Upper lobe of left lung (tissue), 4 donors: ENCODE measurements at regions not wholly inside any gene's neighbourhood (a gene's known extent, or its start where the extent isn't known, plus 50 kb on each side); places are given as distances from the start of the nearest gene placed in this dataset.

Source experiments
- POLR2A ChIP-seq, 4 donors: fragments of 450-650 bp; IDR thresholded peaks; one replicate each; pipeline ENCODE4 v1.5.1; 2016 to 2017; ENCODE audit warnings: antibody characterized with exemption in 4 of 4, mild to moderate bottlenecking in 2 of 4
- TF ChIP-seq, protein P1 (sequence below), 6 experiments: fragments of 450-650 bp in 4 of 6; fragments of 200-600 bp in 2 of 6; sonication (generic) in 2 of 6; IDR thresholded peaks; one replicate each; pipeline ENCODE4 v1.5.1; 2016 to 2019; ENCODE audit warnings: antibody characterized with exemption in 6 of 6

DNA sequence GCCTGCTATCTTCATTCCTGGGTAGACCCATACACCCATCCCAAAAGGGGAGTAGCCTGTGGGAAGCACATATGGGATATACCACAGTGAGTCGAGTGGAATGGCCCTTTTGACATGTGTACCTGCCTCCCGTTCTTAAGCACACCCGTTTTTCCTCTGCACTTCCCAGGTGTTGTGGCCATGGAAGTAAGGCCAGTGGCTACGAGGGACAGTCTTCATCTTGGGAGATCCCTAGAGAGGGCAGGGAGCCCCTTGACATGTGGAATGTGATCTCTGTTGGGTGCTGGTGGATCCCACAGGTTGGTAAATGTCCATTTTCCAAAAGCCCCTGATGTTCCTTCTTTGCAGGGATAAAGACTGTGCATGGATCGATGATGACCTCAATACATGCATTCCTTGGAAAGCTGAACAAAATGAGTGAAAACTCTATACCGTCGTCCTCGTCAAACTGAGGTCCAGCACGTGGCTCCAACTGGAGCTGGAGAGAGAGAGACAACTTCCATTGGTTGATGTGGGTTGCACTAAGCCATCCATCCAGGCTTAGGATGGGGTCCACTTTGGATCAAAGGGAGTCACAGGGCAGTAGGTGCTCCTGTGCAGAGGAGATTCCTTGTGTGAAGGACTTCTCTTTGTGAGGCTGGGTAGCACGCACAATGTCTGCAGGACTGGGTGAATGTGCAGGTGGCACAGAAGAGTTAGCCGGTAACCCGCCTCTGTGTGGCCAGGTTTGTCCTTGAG is 136.8 kb downstream of the SNRPN start:
- TF ChIP-seq, protein P1, sequence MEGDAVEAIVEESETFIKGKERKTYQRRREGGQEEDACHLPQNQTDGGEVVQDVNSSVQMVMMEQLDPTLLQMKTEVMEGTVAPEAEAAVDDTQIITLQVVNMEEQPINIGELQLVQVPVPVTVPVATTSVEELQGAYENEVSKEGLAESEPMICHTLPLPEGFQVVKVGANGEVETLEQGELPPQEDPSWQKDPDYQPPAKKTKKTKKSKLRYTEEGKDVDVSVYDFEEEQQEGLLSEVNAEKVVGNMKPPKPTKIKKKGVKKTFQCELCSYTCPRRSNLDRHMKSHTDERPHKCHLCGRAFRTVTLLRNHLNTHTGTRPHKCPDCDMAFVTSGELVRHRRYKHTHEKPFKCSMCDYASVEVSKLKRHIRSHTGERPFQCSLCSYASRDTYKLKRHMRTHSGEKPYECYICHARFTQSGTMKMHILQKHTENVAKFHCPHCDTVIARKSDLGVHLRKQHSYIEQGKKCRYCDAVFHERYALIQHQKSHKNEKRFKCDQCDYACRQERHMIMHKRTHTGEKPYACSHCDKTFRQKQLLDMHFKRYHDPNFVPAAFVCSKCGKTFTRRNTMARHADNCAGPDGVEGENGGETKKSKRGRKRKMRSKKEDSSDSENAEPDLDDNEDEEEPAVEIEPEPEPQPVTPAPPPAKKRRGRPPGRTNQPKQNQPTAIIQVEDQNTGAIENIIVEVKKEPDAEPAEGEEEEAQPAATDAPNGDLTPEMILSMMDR (IDR thresholded peaks at IDR 0.05) = no peak
- TF ChIP-seq POLR2A (IDR thresholded peaks at IDR 0.05) = no peak
